RWPE1 (cell line): ENCODE measurements at regions not wholly inside any gene's neighbourhood (a gene's known extent, or its start where the extent isn't known, plus 50 kb on each side); places are given as distances from the start of the nearest gene placed in this dataset.

Source experiments
- CTCF ChIA-PET: fragments of 350-600 bp; sonication (Branson Sonifier 250); formaldehyde crosslinking; extraction: SDS; loops from one replicate; lab custom pipeline; 2021; lab: Yijun Ruan, JAX
- POLR2A ChIA-PET: fragments of 400-600 bp; formaldehyde crosslinking; extraction: SDS; loops from one replicate; lab custom pipeline; 2020; ENCODE audit warnings: antibody characterized with exemption; ENCODE audit not compliant: low non-redundant PET; lab: Yijun Ruan, JAX
- DNase-seq: peaks from one replicate; pipeline ENCODE4 v3.0.0; 2012; ENCODE audit warnings: low spot score
- H3K27ac ChIP-seq: fragments of 450-650 bp; 2 replicates; pipeline ENCODE4 v1.5.1; 2017
- TF ChIP-seq, protein P1 (sequence below): fragments of 450-650 bp; conservative IDR thresholded peaks from 2 replicates; pipeline ENCODE4 v1.5.1; 2017; ENCODE audit warnings: low read depth, mild to moderate bottlenecking

DNA sequence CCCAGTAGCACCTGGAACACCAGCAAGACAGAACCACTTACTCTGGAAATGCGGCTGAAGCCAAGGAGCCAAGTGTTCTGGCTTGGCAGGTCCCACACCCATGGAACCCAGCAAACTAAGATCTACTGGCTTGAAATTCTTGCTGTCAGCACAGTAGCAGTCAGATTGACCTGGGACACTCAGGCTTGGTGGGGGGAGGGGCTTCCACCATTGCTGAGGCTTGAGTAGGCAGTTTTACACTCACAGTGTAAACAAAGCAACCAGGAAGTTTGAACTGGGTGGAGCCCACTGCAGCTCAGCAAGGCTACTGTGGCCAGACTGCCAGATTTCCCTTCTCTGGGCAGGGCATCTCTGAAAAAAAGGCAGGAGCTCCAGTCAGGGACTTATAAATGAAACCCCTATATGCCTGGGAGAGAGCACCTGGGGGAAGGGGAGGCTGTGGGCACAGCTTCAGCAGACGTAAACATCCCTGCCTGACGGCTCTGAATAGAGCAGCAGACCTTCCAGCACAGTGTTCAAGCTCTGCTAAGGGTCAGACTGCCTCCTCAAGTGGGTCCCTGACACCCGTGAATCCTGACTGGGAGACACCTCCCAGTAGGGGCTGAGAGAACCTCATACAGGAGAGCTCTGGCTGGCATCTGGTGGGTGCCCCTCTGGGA is 121.2 kb downstream of the MTERF1 start:
- DNase-seq, result no peak
- CTCF ChIA-PET, result no interaction called here
- POLR2A ChIA-PET, result no interaction called here
- TF ChIP-seq, protein P1, sequence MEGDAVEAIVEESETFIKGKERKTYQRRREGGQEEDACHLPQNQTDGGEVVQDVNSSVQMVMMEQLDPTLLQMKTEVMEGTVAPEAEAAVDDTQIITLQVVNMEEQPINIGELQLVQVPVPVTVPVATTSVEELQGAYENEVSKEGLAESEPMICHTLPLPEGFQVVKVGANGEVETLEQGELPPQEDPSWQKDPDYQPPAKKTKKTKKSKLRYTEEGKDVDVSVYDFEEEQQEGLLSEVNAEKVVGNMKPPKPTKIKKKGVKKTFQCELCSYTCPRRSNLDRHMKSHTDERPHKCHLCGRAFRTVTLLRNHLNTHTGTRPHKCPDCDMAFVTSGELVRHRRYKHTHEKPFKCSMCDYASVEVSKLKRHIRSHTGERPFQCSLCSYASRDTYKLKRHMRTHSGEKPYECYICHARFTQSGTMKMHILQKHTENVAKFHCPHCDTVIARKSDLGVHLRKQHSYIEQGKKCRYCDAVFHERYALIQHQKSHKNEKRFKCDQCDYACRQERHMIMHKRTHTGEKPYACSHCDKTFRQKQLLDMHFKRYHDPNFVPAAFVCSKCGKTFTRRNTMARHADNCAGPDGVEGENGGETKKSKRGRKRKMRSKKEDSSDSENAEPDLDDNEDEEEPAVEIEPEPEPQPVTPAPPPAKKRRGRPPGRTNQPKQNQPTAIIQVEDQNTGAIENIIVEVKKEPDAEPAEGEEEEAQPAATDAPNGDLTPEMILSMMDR, result no peak
- peak overlapping the region; percentile 31 for H3K27ac ChIP-seq

DNA sequence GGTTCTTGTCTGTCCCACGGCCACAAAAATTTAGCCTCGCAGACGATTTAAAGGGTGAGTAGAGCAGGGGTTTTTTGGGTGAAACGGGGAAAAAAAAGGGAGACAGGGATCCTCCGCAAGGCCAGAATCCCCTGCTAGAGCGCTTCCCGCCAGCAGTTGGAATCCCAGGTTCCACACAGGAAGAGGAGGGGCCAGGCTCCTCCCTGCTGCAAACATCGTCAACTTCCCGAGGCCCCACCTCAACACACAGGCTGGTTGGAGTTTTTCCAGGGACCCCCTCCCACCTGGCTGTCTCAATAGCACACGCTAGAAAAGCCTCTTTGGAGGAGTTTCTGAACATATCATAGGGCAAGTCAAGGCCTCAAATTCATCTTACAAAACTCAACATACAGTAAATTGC is 112.7 kb downstream of the MTERF1 start:
- POLR2A ChIA-PET, result no interaction called here
- H3K27ac ChIP-seq, result no peak overlapping the region
- DNase-seq, result no peak
- TF ChIP-seq, protein P1, result no peak
- CTCF ChIA-PET, result no interaction called here

DNA sequence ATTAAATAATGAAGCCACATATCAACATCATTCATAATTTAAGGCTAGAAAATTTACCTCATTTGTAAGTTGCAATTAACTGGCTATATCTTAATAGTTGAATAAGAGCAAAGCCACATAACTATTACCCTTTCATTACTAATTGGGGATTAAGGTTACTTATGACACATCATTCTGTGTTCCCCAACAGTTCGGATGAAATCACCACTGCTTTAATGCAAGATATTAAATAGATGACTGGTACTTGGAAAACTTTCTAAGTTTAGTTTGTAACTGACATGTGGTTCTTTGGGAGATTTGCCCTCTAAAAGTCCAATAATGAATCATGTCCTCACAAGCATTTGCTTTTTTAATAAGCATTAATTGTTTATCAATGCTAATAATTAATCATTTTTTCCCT is 109.1 kb downstream of the MTERF1 start:
- TF ChIP-seq, protein P1, result no peak
- ChIA-PET POLR2A (no interaction called here), CTCF (no interaction called here)
- H3K27ac ChIP-seq, result no peak overlapping the region
- DNase-seq, result no peak

DNA sequence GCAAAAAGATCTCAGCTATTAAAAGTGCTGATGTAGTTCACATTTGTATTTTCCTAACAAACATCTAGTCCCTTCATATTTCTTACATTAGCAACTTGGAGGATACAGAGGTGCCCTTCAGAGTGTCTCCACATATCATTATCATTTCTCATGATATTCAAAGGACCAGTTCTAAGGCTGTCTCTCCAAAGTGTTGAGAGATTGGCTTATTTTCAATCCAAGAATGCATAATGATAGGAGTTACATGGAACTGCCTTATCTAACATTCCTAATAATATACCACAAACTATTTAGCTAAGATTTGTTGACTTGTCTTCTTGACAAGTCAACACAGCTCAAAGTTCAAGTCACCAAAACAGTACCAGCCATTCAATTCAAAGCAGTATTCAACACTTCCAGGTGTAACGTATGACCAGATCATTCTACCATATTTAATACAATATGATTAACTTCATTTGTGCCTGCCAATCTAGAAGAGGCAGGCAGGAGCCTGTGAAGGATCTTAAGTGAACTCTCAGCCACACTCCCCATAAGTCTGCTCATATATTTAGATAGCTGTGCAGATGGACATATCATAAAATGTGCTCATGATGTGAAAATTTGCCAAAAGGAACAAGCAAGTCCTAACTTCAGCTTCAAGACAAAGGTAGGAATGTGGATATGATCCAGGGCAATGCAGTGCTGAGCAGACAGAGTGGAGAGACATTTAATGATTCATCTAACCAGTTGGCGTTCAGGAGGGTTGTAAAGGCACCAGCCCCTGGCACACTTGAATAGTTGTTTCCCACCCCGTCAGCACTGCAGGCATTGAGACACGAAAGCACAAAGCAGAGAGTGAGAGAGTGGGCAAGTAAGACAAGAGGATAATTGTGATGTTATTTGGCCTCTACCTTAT is 108.3 kb downstream of the MTERF1 start:
- peak; percentile 37 for DNase-seq
- H3K27ac ChIP-seq, result peak overlapping the region; percentile 37; the same call in 1 of the 2 replicates
- CTCF ChIA-PET, result no interaction called here
- POLR2A ChIA-PET, result no interaction called here
- TF ChIP-seq, protein P1, result no peak

DNA sequence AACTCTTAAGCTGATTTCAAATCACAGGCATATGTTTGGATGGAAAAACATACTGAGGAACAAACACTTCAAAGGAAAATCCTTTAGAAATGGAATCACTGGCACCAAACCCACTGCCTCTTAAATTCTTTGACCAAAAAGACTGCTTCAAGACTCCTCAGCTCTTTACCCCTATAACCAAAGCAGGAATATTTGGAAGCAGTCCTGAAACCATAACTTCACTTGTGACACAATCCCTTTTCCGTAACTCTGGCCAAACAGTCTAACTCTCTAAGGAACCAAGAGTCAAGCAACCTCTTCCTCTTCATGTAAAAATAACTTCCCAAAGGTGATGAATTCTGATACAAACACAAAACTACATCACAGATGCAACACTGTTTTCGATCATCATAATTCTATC is 104.3 kb downstream of the MTERF1 start:
- CTCF ChIA-PET, result interaction anchor here (0.5 kb wide), 1 partner anchor 1298 kb away, joined by 4 read pairs; no protein-coding TSS in a partner anchor
- H3K27ac ChIP-seq, result no peak overlapping the region
- POLR2A ChIA-PET, result no interaction called here
- TF ChIP-seq, protein P1, result no peak
- DNase-seq, result no peak

DNA sequence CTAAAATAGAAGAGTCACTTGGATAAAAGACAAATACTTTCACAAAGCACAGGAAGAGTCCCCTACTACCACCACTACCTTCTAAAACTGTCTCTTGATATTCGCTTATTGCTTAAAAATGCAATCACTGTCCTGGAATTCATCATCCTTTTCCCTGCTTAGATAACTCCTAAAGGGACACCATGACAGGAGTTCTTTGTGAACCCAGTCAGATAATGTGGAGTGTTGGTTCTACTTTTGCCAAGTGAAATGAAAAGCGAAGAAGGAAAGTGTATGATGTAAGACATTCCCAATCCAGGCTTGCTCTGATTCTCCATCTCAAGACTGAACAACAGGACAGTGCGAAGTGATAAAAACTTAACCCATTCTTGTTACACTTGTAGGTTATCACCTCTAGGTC is 103.0 kb downstream of the MTERF1 start:
- ChIA-PET CTCF (no interaction called here), POLR2A (no interaction called here)
- TF ChIP-seq, protein P1, result no peak
- no peak for DNase-seq
- no peak overlapping the region for H3K27ac ChIP-seq
